ENCODE measurements at regions not wholly inside any gene's neighbourhood (a gene's known extent, or its start where the extent isn't known, plus 50 kb on each side); places are given as distances from the start of the nearest gene placed in this dataset.

DNA sequence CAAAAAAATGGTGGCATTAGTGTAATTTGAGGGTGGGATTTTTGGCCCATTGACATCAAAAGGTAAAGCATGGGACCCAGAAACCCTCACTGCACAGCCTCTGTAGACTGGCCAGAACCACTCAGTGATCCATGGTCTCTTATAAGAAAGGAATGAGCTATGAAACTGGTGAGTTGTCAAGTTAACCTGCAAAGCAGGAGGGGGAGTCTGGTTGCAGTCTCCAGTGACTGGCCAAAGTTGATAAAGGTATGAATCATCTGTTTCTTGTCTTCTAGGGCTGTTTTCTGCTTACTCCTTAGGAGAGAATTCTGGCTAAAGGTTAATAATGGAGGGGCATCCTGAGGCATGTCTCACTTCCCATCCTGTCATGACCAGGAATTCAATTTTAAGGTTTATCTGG is 325.2 kb downstream of the TLR4 start:
- TF ChIP-seq, protein P1, sequence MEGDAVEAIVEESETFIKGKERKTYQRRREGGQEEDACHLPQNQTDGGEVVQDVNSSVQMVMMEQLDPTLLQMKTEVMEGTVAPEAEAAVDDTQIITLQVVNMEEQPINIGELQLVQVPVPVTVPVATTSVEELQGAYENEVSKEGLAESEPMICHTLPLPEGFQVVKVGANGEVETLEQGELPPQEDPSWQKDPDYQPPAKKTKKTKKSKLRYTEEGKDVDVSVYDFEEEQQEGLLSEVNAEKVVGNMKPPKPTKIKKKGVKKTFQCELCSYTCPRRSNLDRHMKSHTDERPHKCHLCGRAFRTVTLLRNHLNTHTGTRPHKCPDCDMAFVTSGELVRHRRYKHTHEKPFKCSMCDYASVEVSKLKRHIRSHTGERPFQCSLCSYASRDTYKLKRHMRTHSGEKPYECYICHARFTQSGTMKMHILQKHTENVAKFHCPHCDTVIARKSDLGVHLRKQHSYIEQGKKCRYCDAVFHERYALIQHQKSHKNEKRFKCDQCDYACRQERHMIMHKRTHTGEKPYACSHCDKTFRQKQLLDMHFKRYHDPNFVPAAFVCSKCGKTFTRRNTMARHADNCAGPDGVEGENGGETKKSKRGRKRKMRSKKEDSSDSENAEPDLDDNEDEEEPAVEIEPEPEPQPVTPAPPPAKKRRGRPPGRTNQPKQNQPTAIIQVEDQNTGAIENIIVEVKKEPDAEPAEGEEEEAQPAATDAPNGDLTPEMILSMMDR (IDR thresholded peaks at IDR 0.05), result no peak
- TF ChIP-seq POLR2A (IDR thresholded peaks at IDR 0.05), result no peak
